GM21526 (cell line): ENCODE measurements at regions not wholly inside any gene's neighbourhood (a gene's known extent, or its start where the extent isn't known, plus 50 kb on each side); places are given as distances from the start of the nearest gene placed in this dataset.

ENCODE experiments used
- ATAC-seq: cut with Tn5 transposase; IDR thresholded peaks from one replicate; pipeline ENCODE4 v1.9.1; 2021; ENCODE audit warnings: moderate library complexity; ENCODE audit not compliant: unreplicated experiment, low FRiP score

GRCh38 chr15:81504170-81504905 lies 130.3 kb upstream of the TMC3 start:
- no peak for ATAC-seq

GRCh38 chr15:81502439-81502838 lies 128.4 kb upstream of the TMC3 start:
- no peak for ATAC-seq

GRCh38 chr15:81500081-81500480 lies 126.1 kb upstream of the TMC3 start:
- no peak for ATAC-seq

- no peak for ATAC-seq
Measured at GRCh38 chr15:81498294-81498693, 124.3 kb upstream of the TMC3 start.

- no peak for ATAC-seq
Measured at GRCh38 chr15:81497238-81497637, 123.2 kb upstream of the TMC3 start.

GRCh38 chr15:81495780-81496467 lies 121.9 kb upstream of the TMC3 start:
- no peak for ATAC-seq

GRCh38 chr15:81492969-81493645 lies 119.1 kb upstream of the TMC3 start:
- no peak for ATAC-seq

- ATAC-seq = no peak
Measured at GRCh38 chr15:81492331-81492968, 118.4 kb upstream of the TMC3 start.

- ATAC-seq = no peak
Measured at GRCh38 chr15:81491414-81492096, 117.5 kb upstream of the TMC3 start.

- ATAC-seq = no peak
Measured at GRCh38 chr15:81485806-81486205, 111.8 kb upstream of the TMC3 start.

GRCh38 chr15:81484086-81484955 lies 110.3 kb upstream of the TMC3 start:
- ATAC-seq = no peak

- no peak for ATAC-seq
Measured at GRCh38 chr15:81483496-81483895, 109.5 kb upstream of the TMC3 start.

- ATAC-seq = no peak
Measured at GRCh38 chr15:81481346-81481745, 107.3 kb upstream of the TMC3 start.

GRCh38 chr15:81480645-81481053 lies 106.6 kb upstream of the TMC3 start:
- ATAC-seq = no peak

- ATAC-seq = no peak
Measured at GRCh38 chr15:81478354-81478753, 104.3 kb upstream of the TMC3 start.

- ATAC-seq = no peak
Measured at GRCh38 chr15:81475926-81476325, 101.9 kb upstream of the TMC3 start.

- ATAC-seq = no peak
Measured at GRCh38 chr15:81475471-81475870, 101.5 kb upstream of the TMC3 start.

- ATAC-seq = no peak
Measured at GRCh38 chr15:81473946-81474345, 99.9 kb upstream of the TMC3 start.

- no peak for ATAC-seq
Measured at GRCh38 chr15:81473177-81473576, 99.2 kb upstream of the TMC3 start.

GRCh38 chr15:81471151-81471550 lies 97.1 kb upstream of the TMC3 start:
- no peak for ATAC-seq
